ENCODE measurements at regions not wholly inside any gene's neighbourhood (a gene's known extent, or its start where the extent isn't known, plus 50 kb on each side); places are given as distances from the start of the nearest gene placed in this dataset.
A peak's percentile ranks its signal among the peaks of the same experiment; 100 is the strongest.

DNA sequence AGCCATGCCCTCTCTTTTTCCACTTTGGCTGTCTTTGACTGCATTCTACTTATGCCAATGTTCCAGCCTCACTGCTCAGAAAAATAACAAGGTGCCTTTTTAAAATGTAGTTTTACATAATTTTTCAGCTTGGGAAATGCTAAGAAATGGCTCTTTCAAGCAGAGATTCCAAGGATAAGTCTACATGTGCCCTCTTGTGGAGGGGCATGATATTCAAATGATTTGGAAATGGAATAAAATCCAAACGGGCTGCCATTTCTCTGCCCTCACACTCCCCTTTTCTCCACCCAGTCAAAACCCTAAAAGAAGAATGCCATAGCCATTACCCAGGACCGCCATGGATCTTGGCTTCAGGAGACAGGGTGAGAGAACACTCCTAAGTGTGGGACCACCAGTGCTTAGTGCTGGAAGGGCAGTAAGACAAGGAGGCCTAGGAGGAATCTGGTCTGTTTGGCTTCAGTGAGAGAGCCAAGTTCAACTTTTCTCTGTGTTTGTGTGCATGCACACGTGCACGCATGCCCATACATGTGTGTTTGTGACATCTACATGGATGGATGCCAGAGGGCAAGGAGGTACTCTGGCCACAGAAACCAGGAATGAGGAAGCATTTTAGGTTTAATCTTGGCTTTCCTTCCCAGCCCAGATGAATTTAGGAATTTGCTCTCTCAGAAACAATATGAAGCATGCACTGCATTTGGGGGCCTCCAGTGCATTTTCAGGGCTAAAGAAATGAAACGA lies 174.0 kb upstream of the SLC14A2 start:
- TF ChIP-seq, protein P1, sequence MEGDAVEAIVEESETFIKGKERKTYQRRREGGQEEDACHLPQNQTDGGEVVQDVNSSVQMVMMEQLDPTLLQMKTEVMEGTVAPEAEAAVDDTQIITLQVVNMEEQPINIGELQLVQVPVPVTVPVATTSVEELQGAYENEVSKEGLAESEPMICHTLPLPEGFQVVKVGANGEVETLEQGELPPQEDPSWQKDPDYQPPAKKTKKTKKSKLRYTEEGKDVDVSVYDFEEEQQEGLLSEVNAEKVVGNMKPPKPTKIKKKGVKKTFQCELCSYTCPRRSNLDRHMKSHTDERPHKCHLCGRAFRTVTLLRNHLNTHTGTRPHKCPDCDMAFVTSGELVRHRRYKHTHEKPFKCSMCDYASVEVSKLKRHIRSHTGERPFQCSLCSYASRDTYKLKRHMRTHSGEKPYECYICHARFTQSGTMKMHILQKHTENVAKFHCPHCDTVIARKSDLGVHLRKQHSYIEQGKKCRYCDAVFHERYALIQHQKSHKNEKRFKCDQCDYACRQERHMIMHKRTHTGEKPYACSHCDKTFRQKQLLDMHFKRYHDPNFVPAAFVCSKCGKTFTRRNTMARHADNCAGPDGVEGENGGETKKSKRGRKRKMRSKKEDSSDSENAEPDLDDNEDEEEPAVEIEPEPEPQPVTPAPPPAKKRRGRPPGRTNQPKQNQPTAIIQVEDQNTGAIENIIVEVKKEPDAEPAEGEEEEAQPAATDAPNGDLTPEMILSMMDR (conservative IDR thresholded peaks at IDR 0.05; ENCODE audit: low read depth, low read length): peak; percentile 59
- no peak for TF ChIP-seq EZH2phosphoT487 (IDR thresholded peaks at IDR 0.05; ENCODE audit: borderline replicate concordance, low read length)

All from PC-3 (cell line).